OCI-LY1 (cell line): ENCODE measurements at regions not wholly inside any gene's neighbourhood (a gene's known extent, or its start where the extent isn't known, plus 50 kb on each side); places are given as distances from the start of the nearest gene placed in this dataset.

ENCODE experiments used
- H2AFZ ChIP-seq: fragments of 200-600 bp; sonication (generic), shearing (Covaris generic); 2 replicates; pipeline ENCODE4 v1.6.0; 2014; ENCODE audit warnings: antibody characterized with exemption, mild to moderate bottlenecking, low read length
- H3F3A ChIP-seq: fragments of 200-600 bp; sonication (generic), shearing (Covaris generic); 2 replicates; pipeline ENCODE4 v1.6.0; 2014; ENCODE audit warnings: mild to moderate bottlenecking, antibody characterized with exemption, low read length, moderate library complexity; ENCODE audit not compliant: insufficient read depth
- H3K27ac ChIP-seq: fragments of 200-600 bp; sonication (generic); 2 replicates; pipeline ENCODE4 v1.5.1; 2014; ENCODE audit warnings: low read length, mixed run types, mild to moderate bottlenecking, low read depth; ENCODE audit not compliant: poor library complexity, severe bottlenecking
- H3K27me3 ChIP-seq: fragments of 200-600 bp; sonication (generic); 2 replicates; pipeline ENCODE4 v1.6.0; 2014; ENCODE audit warnings: antibody characterized with exemption, mild to moderate bottlenecking, low read length, moderate library complexity; ENCODE audit not compliant: insufficient read depth
- H3K36me3 ChIP-seq: fragments of 200-600 bp; sonication (generic); 2 replicates; pipeline ENCODE4 v1.6.1; 2014; ENCODE audit warnings: mild to moderate bottlenecking, antibody characterized with exemption, low read length, moderate library complexity, mixed read lengths; ENCODE audit not compliant: insufficient read depth
- H3K4me1 ChIP-seq: fragments of 200-600 bp; sonication (generic); 2 replicates; pipeline ENCODE4 v1.5.1; 2014; ENCODE audit warnings: mild to moderate bottlenecking, low read length, moderate library complexity; ENCODE audit not compliant: insufficient read depth, severe bottlenecking
- H3K4me2 ChIP-seq: fragments of 200-600 bp; sonication (generic), shearing (Covaris generic); 2 replicates; pipeline ENCODE4 v1.6.1; 2014; ENCODE audit warnings: low read length
- H3K4me3 ChIP-seq: fragments of 200-600 bp; sonication (generic); 2 replicates; pipeline ENCODE4 v1.5.1; 2014; ENCODE audit warnings: low read length, low read depth, mild to moderate bottlenecking, mixed read lengths; ENCODE audit not compliant: poor library complexity, severe bottlenecking
- H3K79me2 ChIP-seq: fragments of 200-600 bp; shearing (Covaris generic); 2 replicates; pipeline ENCODE4 v1.6.1; 2016; ENCODE audit warnings: mixed run types, low read length, mixed read lengths; ENCODE audit not compliant: insufficient read depth
- H3K9ac ChIP-seq: fragments of 200-600 bp; sonication (generic), shearing (Covaris generic); 2 replicates; pipeline ENCODE4 v1.6.1; 2014; ENCODE audit warnings: mild to moderate bottlenecking, low read length, mixed read lengths
- H3K9me2 ChIP-seq: fragments of 200-600 bp; sonication (generic), shearing (Covaris generic); 2 replicates; pipeline ENCODE4 v1.6.1; 2014; ENCODE audit warnings: low read depth, mild to moderate bottlenecking, low read length, mixed read lengths
- H3K9me3 ChIP-seq: fragments of 200-600 bp; shearing (Covaris generic); 2 replicates; pipeline ENCODE4 v1.6.1; 2014; ENCODE audit warnings: low read length, mixed read lengths
- H4K20me1 ChIP-seq: fragments of 200-600 bp; sonication (generic), shearing (Covaris generic); 2 replicates; pipeline ENCODE4 v1.6.0; 2016; ENCODE audit warnings: mild to moderate bottlenecking, low read length; ENCODE audit not compliant: insufficient read depth
- EZH2 ChIP-seq: fragments of 200-600 bp; sonication (generic), shearing (Covaris generic); IDR thresholded peaks from 2 replicates; pipeline ENCODE4 v1.8.0; 2017; ENCODE audit warnings: borderline replicate concordance, mixed run types, mild to moderate bottlenecking, antibody characterized with exemption, low read length, moderate library complexity, mixed read lengths
- TF ChIP-seq, protein P1 (sequence below): fragments of 200-600 bp; sonication (generic), shearing (Covaris generic); IDR thresholded peaks from 2 replicates; pipeline ENCODE4 v1.5.1; 2017; ENCODE audit warnings: mild to moderate bottlenecking, antibody characterized with exemption, low read length, moderate library complexity, mixed read lengths

DNA sequence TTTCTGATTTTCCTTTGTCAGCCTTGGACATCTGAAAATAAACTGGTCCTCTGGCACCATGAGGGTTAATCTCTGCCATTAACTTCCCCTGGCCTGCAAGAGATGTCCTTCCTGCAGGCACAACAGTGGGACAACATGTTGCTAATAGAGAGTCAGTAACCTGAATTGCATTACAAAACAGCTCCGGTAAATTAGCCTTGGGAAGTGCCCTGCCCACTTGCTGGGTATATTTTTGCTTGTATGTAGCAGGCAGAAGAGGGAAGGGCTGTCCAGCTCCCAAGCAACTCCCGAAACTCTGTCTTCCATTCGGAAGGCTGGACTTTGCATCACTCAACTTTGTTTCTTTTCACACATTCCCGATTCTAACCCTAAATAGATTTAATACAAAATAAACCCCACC is 104.4 kb upstream of the ATP8B1 start:
- Histone ChIP-seq H3K27me3 (no peaks in the 10 kb centered on the region; the same call in 1 of the 2 replicates), H4K20me1 (no peaks in the 10 kb centered on the region), H2AFZ (no peak overlapping the region), H3F3A (no peaks in the 10 kb centered on the region), H3K79me2 (no peaks in the 10 kb centered on the region), H3K9ac (no peak overlapping the region), H3K27ac (no peak overlapping the region), H3K36me3 (no peaks in the 10 kb centered on the region), H3K9me2 (no peaks in the 10 kb centered on the region), H3K9me3 (no peaks in the 10 kb centered on the region), H3K4me2 (no peak overlapping the region), H3K4me1 (no peaks in the 10 kb centered on the region), H3K4me3 (no peak overlapping the region)
- TF ChIP-seq EZH2, result no peak
- TF ChIP-seq, protein P1, sequence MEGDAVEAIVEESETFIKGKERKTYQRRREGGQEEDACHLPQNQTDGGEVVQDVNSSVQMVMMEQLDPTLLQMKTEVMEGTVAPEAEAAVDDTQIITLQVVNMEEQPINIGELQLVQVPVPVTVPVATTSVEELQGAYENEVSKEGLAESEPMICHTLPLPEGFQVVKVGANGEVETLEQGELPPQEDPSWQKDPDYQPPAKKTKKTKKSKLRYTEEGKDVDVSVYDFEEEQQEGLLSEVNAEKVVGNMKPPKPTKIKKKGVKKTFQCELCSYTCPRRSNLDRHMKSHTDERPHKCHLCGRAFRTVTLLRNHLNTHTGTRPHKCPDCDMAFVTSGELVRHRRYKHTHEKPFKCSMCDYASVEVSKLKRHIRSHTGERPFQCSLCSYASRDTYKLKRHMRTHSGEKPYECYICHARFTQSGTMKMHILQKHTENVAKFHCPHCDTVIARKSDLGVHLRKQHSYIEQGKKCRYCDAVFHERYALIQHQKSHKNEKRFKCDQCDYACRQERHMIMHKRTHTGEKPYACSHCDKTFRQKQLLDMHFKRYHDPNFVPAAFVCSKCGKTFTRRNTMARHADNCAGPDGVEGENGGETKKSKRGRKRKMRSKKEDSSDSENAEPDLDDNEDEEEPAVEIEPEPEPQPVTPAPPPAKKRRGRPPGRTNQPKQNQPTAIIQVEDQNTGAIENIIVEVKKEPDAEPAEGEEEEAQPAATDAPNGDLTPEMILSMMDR, result no peak

DNA sequence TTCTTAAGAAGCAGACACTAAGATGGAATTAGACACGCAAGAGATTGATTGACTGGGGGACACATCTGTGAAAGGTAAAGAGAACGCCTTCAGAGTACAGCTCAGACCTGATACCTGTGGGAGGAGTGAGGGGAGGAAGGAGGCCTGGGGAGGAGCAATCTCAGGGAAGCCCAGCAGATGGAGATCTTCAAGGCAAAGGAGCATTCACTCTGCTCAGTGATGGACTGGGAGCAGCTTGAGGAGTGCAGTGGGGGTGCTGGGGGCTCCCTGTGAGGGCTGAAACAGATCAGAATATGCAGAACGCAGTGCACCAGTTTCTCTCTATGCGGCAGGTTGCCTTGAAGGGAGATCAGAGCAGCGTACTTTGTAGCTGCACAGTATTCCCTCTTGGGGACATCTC is 103.7 kb upstream of the ATP8B1 start:
- H3K9me2 ChIP-seq, result no peaks in the 10 kb centered on the region
- no peaks in the 10 kb centered on the region for H3K4me1 ChIP-seq
- H3K4me3 ChIP-seq, result no peak overlapping the region
- H3K9ac ChIP-seq, result no peak overlapping the region
- H3F3A ChIP-seq, result no peaks in the 10 kb centered on the region
- H2AFZ ChIP-seq, result no peak overlapping the region
- H3K4me2 ChIP-seq, result no peak overlapping the region
- H3K36me3 ChIP-seq, result no peaks in the 10 kb centered on the region
- H4K20me1 ChIP-seq, result no peaks in the 10 kb centered on the region
- TF ChIP-seq EZH2, result no peak
- TF ChIP-seq, protein P1, result no peak
- H3K9me3 ChIP-seq, result no peaks in the 10 kb centered on the region
- no peaks in the 10 kb centered on the region; the same call in 1 of the 2 replicates for H3K27me3 ChIP-seq
- no peaks in the 10 kb centered on the region for H3K79me2 ChIP-seq
- no peak overlapping the region for H3K27ac ChIP-seq

DNA sequence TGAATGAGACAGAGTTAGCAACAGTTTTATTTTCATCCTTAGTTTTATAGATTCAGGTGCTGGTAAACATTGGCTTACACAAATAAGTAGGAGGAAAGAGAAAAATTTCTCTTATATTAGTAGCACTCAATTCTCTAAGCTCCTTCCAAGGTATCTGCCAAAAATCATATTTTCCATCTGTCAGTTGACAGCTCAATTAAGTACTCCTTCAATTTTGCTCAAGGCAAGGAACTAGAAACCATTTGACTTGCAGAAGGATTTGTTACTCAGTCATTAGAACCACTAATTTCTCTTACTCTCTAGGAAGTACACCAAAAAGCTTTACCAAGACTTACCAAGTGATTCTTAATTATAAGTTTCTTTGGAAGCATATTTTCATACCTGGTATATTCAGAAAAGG is 101.4 kb upstream of the ATP8B1 start:
- no peak for TF ChIP-seq EZH2
- TF ChIP-seq, protein P1, result no peak
- no peak overlapping the region for H3K27ac ChIP-seq

More for the DNA sequence above, 101.4 kb upstream of the ATP8B1 start:
- Histone ChIP-seq H3K27me3 (no peaks in the 10 kb centered on the region), H4K20me1 (no peaks in the 10 kb centered on the region), H3F3A (no peaks in the 10 kb centered on the region), H3K9me3 (no peaks in the 10 kb centered on the region), H2AFZ (no peak overlapping the region), H3K9ac (no peak overlapping the region), H3K4me3 (no peak overlapping the region), H3K79me2 (no peaks in the 10 kb centered on the region), H3K4me1 (no peaks in the 10 kb centered on the region), H3K36me3 (no peaks in the 10 kb centered on the region), H3K4me2 (no peak overlapping the region), H3K9me2 (no peaks in the 10 kb centered on the region)
